IPS-15b (cell line): ENCODE measurements at regions not wholly inside any gene's neighbourhood (a gene's known extent, or its start where the extent isn't known, plus 50 kb on each side); places are given as distances from the start of the nearest gene placed in this dataset.

Experiments
- H3K27me3 ChIP-seq: one replicate; pipeline ENCODE4 v1.6.1; 2013; ENCODE audit warnings: low read length; ENCODE audit not compliant: control insufficient read depth, insufficient read depth
- H3K36me3 ChIP-seq: one replicate; pipeline ENCODE4 v1.6.1; 2013; ENCODE audit warnings: low read length; ENCODE audit not compliant: control insufficient read depth, insufficient read depth
- H3K4me1 ChIP-seq: one replicate; pipeline ENCODE4 v1.6.1; 2013; ENCODE audit warnings: mild to moderate bottlenecking, low read length; ENCODE audit not compliant: control insufficient read depth, insufficient read depth
- H3K4me3 ChIP-seq: one replicate; pipeline ENCODE4 v1.5.1; 2013; ENCODE audit warnings: low read depth, low read length
- H3K9ac ChIP-seq: one replicate; pipeline ENCODE4 v1.6.1; 2013; ENCODE audit warnings: low read depth, mild to moderate bottlenecking, low read length
- H3K9me3 ChIP-seq: one replicate; pipeline ENCODE4 v1.6.1; 2013; ENCODE audit warnings: mild to moderate bottlenecking, low read length; ENCODE audit not compliant: control insufficient read depth, insufficient read depth

DNA sequence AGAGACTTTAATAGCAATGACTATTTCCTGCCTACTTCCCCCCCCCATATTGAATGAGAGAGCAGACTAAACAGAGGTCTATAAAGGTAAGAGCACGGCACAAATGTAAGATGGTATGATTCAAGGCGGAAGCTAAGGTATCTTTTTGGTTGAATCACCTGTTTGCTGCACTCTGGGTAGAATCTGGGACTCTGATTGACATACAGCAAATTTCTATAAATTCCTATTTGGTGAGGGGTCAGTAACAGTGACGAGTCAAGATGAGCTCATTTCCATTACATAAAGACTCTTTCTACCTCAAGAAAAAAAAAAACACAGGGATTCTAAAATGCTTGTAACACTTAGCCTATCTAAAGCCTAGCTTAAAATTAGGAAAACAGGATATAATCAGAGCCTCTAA is 297.3 kb downstream of the TNS1 start:
- Histone ChIP-seq H3K27me3 (no peaks in the 10 kb centered on the region), H3K9me3 (no peaks in the 10 kb centered on the region), H3K9ac (no peak overlapping the region), H3K4me3 (no peak overlapping the region), H3K36me3 (no peaks in the 10 kb centered on the region), H3K4me1 (no peaks in the 10 kb centered on the region)

DNA sequence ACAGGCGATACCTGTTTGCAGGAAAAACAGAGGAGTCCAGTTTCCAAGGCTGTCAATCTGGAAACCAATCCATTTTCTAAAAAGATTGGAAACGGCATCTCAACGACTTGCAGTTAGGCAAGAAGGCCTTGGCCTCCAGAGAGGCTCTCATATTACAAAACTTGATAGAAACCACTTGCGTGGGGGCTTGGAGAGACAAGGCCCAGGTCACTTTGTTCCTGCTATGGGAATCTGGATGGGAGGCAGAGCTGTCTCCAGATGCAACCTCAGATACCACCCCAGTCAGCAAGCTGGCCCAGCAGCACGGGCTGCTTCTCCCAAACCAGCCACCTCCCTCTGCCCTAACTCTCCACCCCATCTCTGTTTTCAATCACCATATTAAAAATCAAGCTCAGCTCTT is 298.8 kb downstream of the TNS1 start:
- H3K27me3 ChIP-seq = no peaks in the 10 kb centered on the region
- H3K9ac ChIP-seq = no peak overlapping the region
- H3K4me3 ChIP-seq = no peak overlapping the region
- H3K36me3 ChIP-seq = no peaks in the 10 kb centered on the region
- H3K9me3 ChIP-seq = no peaks in the 10 kb centered on the region
- H3K4me1 ChIP-seq = no peaks in the 10 kb centered on the region

DNA sequence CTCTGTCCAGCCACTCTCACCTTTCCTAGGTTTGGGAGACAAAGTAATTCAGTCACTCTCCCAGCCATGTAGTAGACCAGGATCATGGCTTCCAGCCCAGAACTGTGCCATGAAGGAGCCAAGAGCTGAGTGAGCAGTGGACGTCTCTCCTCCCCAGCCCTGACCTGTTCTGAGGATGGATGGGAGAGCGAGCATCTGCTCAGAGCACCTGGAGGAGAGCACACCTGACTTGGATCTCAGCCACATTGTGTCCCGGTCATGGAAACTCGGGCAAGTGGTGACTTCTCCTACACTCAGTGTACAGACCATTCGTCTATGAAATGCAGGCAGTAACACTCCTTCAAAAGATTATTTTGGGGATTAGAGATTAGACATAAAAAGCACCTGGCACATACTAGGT is 299.7 kb downstream of the TNS1 start:
- Histone ChIP-seq H3K36me3 (no peaks in the 10 kb centered on the region), H3K27me3 (no peaks in the 10 kb centered on the region), H3K9ac (no peak overlapping the region), H3K9me3 (no peaks in the 10 kb centered on the region), H3K4me1 (no peaks in the 10 kb centered on the region), H3K4me3 (no peak overlapping the region)

DNA sequence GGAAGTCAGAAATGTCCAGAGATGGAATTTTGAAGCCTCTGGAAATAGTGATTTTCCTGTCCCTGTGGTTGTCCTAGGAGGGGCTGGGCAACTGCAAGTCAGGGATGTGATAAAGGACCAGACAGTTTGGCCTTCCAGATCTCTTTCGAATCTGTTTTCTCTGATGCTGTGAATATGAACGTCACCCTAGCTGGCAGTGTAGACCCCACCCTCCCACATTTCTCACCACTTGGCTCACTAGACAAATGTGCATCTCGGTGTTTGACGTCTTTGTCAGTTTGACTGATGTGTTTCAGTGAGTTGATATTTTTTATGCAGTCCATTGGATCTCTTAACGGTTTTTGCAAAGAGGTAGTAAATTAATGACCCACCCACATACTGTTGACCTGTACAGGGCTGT is 301.2 kb downstream of the TNS1 start:
- Histone ChIP-seq H3K27me3 (no peaks in the 10 kb centered on the region), H3K9ac (no peak overlapping the region)

DNA sequence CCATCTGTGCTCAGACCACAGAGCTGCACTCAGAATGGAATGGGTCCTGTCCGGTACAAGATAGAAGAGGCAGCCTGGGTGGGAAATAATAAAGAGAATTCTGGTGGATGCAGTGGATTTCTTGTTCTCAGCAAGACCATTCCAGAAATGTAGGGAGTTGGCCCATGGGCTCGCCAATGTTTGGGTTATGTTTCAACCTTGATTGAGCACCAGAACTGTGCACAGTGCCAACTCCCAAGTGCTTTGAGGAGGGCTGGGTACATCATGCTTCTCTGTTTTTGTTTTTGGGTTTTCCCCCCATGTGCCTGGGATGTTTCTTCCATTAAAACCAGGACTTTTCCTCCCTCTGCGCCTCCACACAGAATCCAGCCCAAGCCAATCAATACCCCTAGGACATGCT is 304.1 kb downstream of the TNS1 start:
- H3K9me3 ChIP-seq = no peaks in the 10 kb centered on the region
- no peaks in the 10 kb centered on the region for H3K36me3 ChIP-seq
- no peak overlapping the region for H3K9ac ChIP-seq
- no peak overlapping the region for H3K4me3 ChIP-seq
- no peaks in the 10 kb centered on the region for H3K4me1 ChIP-seq
- H3K27me3 ChIP-seq = no peaks in the 10 kb centered on the region

More for the DNA sequence above, 301.2 kb downstream of the TNS1 start:
- Histone ChIP-seq H3K4me1 (no peaks in the 10 kb centered on the region), H3K4me3 (no peak overlapping the region), H3K36me3 (no peaks in the 10 kb centered on the region), H3K9me3 (no peaks in the 10 kb centered on the region)

DNA sequence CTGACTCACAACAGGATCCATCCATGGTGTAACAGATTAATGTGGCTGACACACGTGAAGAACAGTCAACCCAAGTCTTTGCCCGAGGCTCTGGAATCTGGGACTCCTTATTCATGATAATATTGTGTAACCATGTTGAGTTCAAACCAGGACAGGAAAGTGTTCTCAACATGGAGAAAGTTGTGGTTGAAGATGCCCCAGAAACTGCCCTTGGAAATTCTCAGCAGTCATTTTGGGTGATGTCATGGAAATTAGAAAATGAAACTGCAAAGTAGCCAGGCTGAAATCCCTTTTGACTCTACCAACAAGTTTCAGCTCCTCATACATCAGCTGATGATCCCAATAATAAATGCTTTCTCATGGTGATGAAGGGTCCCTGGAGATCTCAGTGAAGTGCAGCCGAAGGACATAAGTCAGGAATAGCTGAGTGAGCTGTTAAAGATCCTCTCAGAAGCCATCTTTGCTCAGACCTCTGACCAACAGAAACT is 307.7 kb downstream of the TNS1 start:
- H3K9ac ChIP-seq = no peak overlapping the region
- H3K27me3 ChIP-seq = no peaks in the 10 kb centered on the region
- no peaks in the 10 kb centered on the region for H3K4me1 ChIP-seq
- no peaks in the 10 kb centered on the region for H3K36me3 ChIP-seq
- no peak overlapping the region for H3K4me3 ChIP-seq
- H3K9me3 ChIP-seq = no peaks in the 10 kb centered on the region

DNA sequence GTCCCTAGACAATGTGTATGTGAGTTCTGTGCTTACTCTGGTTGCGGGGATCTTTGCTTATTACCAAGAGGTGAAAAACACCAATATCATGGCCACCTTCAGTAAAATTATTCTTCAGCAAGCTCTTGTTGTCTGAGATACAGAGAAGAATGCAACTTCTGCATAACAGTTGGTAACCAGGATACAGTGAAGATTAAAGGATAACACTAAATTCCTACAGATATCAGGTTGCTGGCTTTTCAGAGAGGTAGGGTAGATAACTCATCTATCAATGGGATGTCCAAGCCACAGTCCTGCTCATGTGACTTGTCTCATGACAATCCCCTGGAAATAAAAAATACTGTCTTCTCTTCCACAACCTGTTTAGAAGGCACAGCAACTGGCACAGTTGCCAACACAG is 308.5 kb downstream of the TNS1 start:
- Histone ChIP-seq H3K4me1 (no peaks in the 10 kb centered on the region), H3K9me3 (no peaks in the 10 kb centered on the region), H3K27me3 (no peaks in the 10 kb centered on the region), H3K4me3 (no peak overlapping the region), H3K9ac (no peak overlapping the region), H3K36me3 (no peaks in the 10 kb centered on the region)

DNA sequence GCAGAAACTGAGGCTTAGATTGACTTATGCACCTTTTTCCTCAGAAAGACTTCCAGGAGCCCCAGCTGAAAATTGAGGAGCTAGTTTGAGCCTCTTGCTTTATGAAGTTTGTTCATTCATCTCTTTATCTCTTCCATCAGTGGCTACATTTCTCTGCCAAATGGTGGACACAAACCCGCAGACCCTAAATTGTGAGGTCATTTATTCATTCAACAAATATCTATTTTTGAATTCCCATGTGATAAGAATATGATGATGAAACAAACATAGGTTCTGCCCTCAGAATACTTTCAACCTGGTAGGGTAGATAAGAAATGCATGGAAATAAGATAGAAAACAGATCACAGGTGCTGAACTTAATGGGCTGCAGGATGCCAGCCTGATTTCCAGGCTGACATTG is 309.4 kb downstream of the TNS1 start:
- no peak overlapping the region for H3K9ac ChIP-seq
- no peaks in the 10 kb centered on the region for H3K9me3 ChIP-seq

DNA sequence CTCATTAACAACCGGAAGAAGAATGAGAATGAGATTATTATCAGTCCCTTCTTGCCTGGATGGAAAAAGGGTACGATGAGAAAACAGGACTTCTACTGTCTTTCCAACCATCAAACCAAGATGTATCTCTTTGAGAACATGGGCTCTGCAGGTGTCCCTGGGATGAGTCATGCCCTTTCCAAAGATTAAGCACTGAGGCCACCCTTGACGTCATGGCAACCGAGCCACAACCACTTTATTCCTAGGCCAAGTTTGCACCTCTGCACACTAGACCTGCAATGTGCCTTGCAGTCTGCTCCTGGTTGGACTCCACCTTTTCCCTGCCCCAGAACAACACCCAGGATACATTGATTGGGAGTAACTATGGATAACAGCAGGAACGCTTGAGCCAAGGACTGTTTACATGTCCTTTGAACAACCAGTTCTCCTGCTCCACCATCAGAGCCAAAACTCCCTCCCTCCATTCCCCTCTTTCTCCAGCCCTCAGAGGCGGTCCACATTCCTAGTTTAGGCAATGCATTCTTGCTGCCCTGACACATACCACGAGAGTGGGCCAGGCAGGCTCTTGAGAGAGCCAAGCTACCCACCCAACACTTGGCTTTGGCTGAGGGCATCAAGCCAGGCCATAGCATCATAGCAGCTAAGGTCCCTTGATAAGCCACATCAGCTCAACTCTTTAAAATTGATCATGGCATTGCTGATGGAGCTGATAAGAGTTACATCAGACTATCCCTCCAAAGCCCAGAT is 310.7 kb downstream of the TNS1 start:
- Histone ChIP-seq H3K27me3 (peaks cover 5% of the 10 kb centered on the region), H3K36me3 (no peaks in the 10 kb centered on the region), H3K9me3 (no peaks in the 10 kb centered on the region), H3K4me1 (no peaks in the 10 kb centered on the region), H3K4me3 (no peak overlapping the region), H3K9ac (no peak overlapping the region)

More for the DNA sequence above, 309.4 kb downstream of the TNS1 start:
- Histone ChIP-seq H3K36me3 (no peaks in the 10 kb centered on the region), H3K4me3 (no peak overlapping the region), H3K27me3 (no peaks in the 10 kb centered on the region), H3K4me1 (no peaks in the 10 kb centered on the region)

DNA sequence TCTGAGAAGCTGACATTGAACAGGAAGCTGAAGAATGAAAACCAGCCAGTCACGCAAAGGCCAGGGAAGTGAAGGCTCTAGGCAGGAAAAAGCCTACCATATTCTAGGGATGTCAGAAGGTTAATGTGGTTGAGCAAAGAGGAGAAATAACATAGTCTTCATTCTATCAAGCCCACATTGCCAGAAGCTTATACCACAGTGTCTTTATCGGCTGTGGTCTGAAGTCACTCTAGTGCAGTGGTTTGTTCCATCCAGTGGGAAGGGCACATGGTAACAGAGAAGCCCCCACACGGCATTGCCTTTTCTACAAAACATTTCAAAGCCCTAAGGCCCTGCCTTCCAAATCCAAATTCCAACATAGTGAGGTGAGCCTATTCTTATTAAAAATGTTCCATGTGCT is 311.3 kb downstream of the TNS1 start:
- Histone ChIP-seq H3K9me3 (no peaks in the 10 kb centered on the region), H3K4me1 (no peaks in the 10 kb centered on the region), H3K4me3 (no peak overlapping the region), H3K27me3 (peaks cover 8% of the 10 kb centered on the region), H3K36me3 (no peaks in the 10 kb centered on the region), H3K9ac (no peak overlapping the region)

DNA sequence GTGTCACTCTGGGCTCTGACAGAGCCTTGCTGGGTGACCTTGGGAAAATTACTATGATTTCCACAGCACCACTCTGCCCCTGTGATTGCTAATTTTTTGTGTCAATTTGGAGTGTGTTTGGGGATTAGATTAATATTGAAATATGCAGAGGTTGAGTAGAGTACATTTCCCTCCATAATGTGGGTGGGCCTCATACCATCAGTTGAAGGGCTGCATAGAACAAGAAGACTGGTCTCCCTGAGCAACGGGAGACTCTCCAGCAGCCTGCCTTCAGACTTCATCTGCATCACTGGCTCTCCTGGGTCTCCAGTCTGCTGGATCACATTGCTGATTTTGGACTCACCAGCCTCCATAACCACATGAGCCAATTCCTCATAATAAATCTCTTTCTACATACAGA is 313.7 kb downstream of the TNS1 start:
- no peaks in the 10 kb centered on the region for H3K36me3 ChIP-seq
- H3K9me3 ChIP-seq = no peaks in the 10 kb centered on the region
- no peak overlapping the region for H3K4me3 ChIP-seq
- H3K9ac ChIP-seq = no peak overlapping the region
- H3K27me3 ChIP-seq = peaks cover 21% of the 10 kb centered on the region
- no peaks in the 10 kb centered on the region for H3K4me1 ChIP-seq

DNA sequence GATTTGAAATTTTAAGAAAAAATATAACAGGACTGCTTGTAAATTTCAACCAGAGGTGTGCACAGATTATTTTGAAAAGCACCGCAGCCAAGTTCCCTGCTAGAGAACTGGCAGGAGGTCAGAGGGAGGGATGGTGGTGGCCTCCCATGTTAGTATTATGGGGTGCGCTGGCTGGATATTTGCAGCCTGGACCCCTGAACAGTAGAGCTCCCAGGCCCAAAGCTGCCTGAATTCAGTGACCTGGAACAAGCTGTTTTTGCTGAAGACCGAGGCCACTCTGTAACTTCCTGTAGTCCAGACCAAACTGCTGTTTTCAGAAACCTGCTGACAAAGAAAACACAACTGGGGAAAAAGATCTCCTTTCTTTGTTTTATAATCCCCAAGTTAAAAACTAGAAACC is 314.3 kb downstream of the TNS1 start:
- H3K36me3 ChIP-seq = no peaks in the 10 kb centered on the region
- H3K9ac ChIP-seq = no peak overlapping the region
- no peaks in the 10 kb centered on the region for H3K4me1 ChIP-seq
- H3K4me3 ChIP-seq = no peak overlapping the region
- H3K27me3 ChIP-seq = peaks cover 22% of the 10 kb centered on the region
- no peaks in the 10 kb centered on the region for H3K9me3 ChIP-seq
